GM21723 (cell line): ENCODE measurements at regions not wholly inside any gene's neighbourhood (a gene's known extent, or its start where the extent isn't known, plus 50 kb on each side); places are given as distances from the start of the nearest gene placed in this dataset.
"Not testable (repeated sequence)": the region's sequence is repeated elsewhere in the genome, so short reads cannot be mapped to it uniquely, and the experiment has no call there.

ENCODE experiments used
- ATAC-seq: cut with Tn5 transposase; IDR thresholded peaks from one replicate; pipeline ENCODE4 v1.9.1; 2021; ENCODE audit warnings: mild to moderate bottlenecking, moderate library complexity; ENCODE audit not compliant: unreplicated experiment

GRCh38 chr12:66733321-66733720, 54.4 kb upstream of the GRIP1 start:
- no peak for ATAC-seq

GRCh38 chr12:66733839-66734238, 55.0 kb upstream of the GRIP1 start:
- ATAC-seq, result no peak

- ATAC-seq, result no peak
Measured at GRCh38 chr12:66735275-66735674, 56.4 kb upstream of the GRIP1 start.

GRCh38 chr12:66736931-66737330, 58.1 kb upstream of the GRIP1 start:
- ATAC-seq, result no peak

GRCh38 chr12:66739266-66739665, 60.4 kb upstream of the GRIP1 start:
- ATAC-seq, result no peak

- ATAC-seq, result no peak
Measured at GRCh38 chr12:66739940-66740651, 61.2 kb upstream of the GRIP1 start.

GRCh38 chr12:66740732-66741131, 61.9 kb upstream of the GRIP1 start:
- no peak for ATAC-seq

GRCh38 chr12:66741919-66742318, 63.0 kb upstream of the GRIP1 start:
- no peak for ATAC-seq

- no peak for ATAC-seq
Measured at GRCh38 chr12:66742508-66743367, 63.9 kb upstream of the GRIP1 start.

GRCh38 chr12:66744461-66744860, 65.6 kb upstream of the GRIP1 start:
- ATAC-seq, result no peak

GRCh38 chr12:66744956-66745383, 66.1 kb upstream of the GRIP1 start:
- no peak for ATAC-seq

GRCh38 chr12:66746489-66747201, 67.8 kb upstream of the GRIP1 start:
- ATAC-seq, result no peak

GRCh38 chr12:66751432-66752113, 72.7 kb upstream of the GRIP1 start:
- no peak for ATAC-seq

GRCh38 chr12:66753810-66754209, 74.9 kb upstream of the GRIP1 start:
- ATAC-seq, result no peak

GRCh38 chr12:66755727-66756395, 77.0 kb upstream of the GRIP1 start:
- no peak for ATAC-seq

- ATAC-seq, result no peak
Measured at GRCh38 chr12:66756631-66757030, 77.8 kb upstream of the GRIP1 start.

GRCh38 chr12:66760122-66760521, 81.2 kb upstream of the GRIP1 start:
- ATAC-seq, result not testable (repeated sequence)

GRCh38 chr12:66763467-66763866, 84.6 kb upstream of the GRIP1 start:
- ATAC-seq, result no peak

GRCh38 chr12:66765204-66765603, 86.3 kb upstream of the GRIP1 start:
- ATAC-seq, result no peak

- no peak for ATAC-seq
Measured at GRCh38 chr12:66767536-66767935, 88.7 kb upstream of the GRIP1 start.
